CD4-positive, alpha-beta T cell treated with Interleukin-2 at 100 ng/mL for 4 hours (primary cell): ENCODE measurements at regions not wholly inside any gene's neighbourhood (a gene's known extent, or its start where the extent isn't known, plus 50 kb on each side); places are given as distances from the start of the nearest gene placed in this dataset.

ENCODE experiments used
- DNase-seq: peaks from one replicate; pipeline ENCODE4 v3.0.0-alpha.2; 2020; ENCODE audit warnings: low spot score

- no peak for DNase-seq
Observed at GRCh38 chr4:11487139-11487538, 58.4 kb upstream of the HS3ST1 start.

GRCh38 chr4:11485926-11486325 is 57.2 kb upstream of the HS3ST1 start:
- no peak for DNase-seq

GRCh38 chr4:11484531-11484930 is 55.8 kb upstream of the HS3ST1 start:
- no peak for DNase-seq

- no peak for DNase-seq
Observed at GRCh38 chr4:11483046-11483445, 54.4 kb upstream of the HS3ST1 start.

- DNase-seq, result peak; percentile 27
Observed at GRCh38 chr4:11480683-11481082, 52.0 kb upstream of the HS3ST1 start.
